HG03460 (cell line): ENCODE measurements at regions not wholly inside any gene's neighbourhood (a gene's known extent, or its start where the extent isn't known, plus 50 kb on each side); places are given as distances from the start of the nearest gene placed in this dataset.
"Not testable (repeated sequence)": the region's sequence is repeated elsewhere in the genome, so short reads cannot be mapped to it uniquely, and the experiment has no call there.

ENCODE experiments used
- ATAC-seq: cut with Tn5 transposase; IDR thresholded peaks from one replicate; pipeline ENCODE4 v1.9.1; 2021; ENCODE audit not compliant: unreplicated experiment

GRCh38 chr3:193040836-193041672, 123.4 kb upstream of the MB21D2 start:
- peak; percentile 71 for ATAC-seq

DNA sequence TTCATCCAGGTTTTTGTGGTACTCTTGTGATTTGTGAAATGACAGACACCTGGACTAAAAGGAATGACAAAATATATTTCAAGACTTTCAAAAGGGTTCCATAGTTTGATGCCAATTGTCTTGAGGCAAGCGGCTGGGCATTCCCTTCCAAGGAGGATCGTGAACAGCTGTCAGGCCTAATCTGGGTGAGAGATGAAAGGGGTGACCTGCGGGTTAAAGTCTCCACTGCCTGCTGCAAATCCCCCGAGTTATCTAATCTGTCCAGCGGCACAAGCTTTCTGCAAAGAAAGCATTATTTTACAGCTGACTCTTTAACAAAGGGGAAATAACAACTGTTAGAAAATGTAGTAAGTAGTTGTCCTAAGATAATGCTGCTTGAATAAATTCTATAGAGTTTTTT, 128.7 kb upstream of the MB21D2 start:
- ATAC-seq = no peak

DNA sequence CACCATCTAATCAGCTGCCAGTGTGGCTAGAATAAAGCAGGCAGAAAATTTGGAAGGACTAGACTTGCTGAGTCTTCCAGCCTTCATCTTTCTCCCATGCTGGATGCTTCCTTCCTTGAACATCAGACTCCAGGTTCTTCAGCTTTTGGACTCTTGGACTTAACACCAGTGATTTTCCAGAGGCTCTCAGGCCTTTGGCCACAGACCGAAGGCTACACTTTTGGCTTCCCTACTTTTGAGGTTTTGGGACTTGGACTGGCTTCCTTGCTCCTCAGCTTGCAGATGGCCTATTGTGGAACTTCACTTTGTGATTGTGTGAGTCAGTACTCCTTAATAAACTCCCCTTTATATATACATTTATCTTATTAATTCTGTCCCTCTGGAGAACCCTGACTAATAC, 129.8 kb upstream of the MB21D2 start:
- ATAC-seq = not testable (repeated sequence)

- ATAC-seq = no peak
Observed at GRCh38 chr3:193048127-193048526, 130.5 kb upstream of the MB21D2 start.

GRCh38 chr3:193049935-193050334, 132.3 kb upstream of the MB21D2 start:
- ATAC-seq = no peak

GRCh38 chr3:193051314-193051713, 133.7 kb upstream of the MB21D2 start:
- no peak for ATAC-seq

DNA sequence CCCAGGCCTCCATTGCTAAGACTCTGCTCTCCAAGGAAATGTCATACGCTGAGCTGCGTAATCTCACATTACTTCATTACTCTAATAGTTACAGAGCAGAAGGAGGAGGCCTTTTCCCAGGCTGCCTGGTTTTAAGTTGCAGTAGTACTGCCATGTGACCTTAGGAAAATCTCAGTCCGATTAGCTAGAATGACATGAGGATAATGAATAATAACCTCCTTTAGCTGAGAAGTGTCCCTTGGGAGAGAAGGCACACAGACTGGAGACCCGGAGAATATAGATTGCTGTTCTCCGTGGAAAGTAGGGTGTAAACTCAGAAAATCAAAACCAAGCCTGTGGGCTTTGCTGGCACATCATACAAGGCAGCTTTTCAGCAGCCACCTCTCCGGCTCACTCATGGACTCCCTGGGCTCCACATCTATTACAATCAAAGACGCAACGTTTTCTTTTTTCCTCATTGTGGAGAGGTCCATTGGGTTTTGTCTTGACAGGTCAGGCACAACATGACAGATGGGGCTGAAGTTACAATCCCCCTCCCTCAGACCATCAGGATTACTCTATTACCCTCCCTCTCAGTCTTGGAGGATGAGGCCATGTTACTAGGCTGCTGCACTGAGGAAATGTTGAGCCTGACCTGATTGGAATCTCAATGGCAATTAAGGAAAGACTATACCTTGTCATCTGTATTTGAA, 134.8 kb upstream of the MB21D2 start:
- ATAC-seq = no peak

GRCh38 chr3:193053046-193053435, 135.4 kb upstream of the MB21D2 start:
- ATAC-seq = no peak

DNA sequence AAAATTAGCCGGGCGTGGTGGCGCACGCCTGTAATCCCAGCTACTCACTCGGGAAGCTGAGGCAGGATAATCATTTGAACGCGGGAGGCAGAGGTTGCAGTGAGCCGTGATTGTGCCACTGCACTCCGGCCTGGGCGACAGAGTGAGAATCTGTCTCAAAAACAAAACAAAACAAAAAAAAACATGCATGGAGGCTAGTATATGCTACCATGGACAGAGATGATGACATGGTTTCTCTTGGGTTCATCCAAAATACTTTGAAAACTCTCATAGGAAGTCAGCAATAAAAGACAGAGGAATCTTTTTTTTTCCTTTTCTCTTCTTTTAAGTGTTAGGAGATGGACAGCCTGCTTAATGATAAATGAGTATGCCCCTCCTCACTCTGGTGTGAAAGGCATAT, 137.7 kb upstream of the MB21D2 start:
- ATAC-seq = no peak

DNA sequence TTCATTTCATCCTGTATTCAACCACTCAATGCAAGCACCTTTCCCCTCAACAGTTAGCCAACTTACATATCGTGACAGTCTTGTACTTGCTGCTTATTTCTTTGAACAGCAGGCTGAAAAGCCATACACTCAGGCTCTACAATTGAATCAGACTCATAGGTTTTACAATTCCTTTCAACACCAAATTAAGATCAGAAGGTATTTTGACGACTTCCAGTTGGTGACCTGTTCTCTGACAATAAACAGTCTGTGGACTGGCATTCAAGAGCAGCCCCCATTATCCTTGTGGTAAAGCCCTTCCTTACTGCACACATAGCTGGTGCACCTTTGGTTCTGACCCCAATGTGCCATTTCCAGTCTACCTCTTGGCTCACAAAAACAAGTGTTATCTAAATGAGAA, 140.0 kb upstream of the MB21D2 start:
- ATAC-seq = no peak

DNA sequence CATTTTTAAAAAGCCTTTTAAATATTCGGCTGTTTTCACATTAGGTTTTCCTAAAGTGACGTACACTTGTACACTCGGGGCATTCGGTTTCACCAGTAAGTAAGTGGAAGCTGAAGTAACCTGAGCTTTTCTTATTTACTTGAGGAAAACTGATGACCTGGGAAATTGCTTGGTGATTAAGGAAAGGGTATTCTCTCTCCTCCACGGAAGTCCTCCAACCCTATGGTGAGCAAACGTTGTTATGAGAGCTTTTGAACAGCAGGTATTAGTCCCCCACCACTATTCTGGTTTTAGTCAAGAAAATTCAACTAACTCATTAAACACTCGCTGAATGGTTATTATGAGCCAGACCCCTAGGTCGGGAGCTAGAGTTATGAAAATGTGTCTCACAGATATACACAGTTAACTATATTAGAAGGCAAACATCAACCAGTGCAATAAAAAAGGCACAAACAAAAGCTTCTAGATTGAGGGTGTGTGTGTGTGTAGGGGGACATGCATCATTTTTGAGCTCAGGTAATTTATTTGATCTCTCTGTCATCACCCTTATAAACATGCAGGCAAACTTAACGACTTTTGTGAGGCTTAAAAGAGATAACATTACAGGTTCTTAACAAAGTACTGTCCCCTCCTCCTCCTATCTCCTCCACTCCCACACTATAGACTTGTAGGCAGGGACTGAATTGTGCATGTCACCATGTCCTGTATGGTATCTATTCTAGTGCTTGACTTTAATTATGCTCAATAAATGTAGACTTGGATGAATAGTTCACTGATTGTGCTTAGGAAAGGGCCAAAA, 143.3 kb upstream of the MB21D2 start:
- ATAC-seq = no peak

DNA sequence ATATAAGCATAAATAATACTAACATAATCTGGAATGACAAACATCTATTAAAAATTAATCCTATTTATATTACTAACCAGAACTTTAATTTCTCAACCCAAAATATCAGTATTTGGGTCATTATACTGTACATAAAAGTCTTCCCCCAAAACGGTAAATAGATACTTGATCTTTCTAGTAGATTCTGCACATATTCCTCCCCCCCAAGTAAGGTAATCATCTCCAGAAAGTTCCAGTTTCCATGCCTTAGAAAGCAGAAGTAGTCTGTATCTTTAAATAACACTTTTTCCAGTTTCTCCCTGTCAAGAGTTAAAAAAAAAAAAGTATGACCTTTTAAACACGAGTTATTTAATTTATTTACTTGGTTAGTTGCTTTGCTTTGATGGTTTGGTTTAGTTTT, 150.7 kb upstream of the MB21D2 start:
- no peak for ATAC-seq

- not testable (repeated sequence) for ATAC-seq
Observed at GRCh38 chr3:193069732-193070131, 152.1 kb upstream of the MB21D2 start.

- ATAC-seq = no peak
Observed at GRCh38 chr3:193078996-193079753, 161.5 kb upstream of the MB21D2 start.

DNA sequence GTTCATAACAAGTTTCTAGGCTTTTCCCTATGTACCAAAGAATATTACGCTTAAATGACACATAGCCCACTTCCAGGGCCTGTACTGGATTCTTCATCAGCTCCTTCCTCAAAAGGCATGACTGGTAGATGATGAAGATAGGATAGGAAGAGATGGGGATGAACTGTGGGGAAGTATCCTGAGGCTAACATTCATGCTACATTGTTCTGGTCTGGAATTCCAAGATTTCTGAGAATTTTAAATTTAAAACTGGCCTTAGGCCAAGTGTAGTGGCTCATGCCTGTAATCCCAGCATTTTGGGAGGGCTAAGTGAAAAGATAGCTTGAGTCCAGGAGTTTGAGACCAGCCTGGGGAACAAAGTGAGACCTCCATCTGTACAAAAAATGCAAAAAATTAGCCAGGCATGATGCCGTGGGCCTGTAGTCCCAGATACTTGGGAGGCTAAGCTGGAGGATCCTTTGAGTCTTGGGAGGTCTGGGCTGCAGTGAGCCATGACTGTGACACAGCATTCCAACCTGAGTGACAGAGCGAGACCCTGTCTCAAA, 160.1 kb upstream of the PLAAT1 start:
- ATAC-seq = no peak

DNA sequence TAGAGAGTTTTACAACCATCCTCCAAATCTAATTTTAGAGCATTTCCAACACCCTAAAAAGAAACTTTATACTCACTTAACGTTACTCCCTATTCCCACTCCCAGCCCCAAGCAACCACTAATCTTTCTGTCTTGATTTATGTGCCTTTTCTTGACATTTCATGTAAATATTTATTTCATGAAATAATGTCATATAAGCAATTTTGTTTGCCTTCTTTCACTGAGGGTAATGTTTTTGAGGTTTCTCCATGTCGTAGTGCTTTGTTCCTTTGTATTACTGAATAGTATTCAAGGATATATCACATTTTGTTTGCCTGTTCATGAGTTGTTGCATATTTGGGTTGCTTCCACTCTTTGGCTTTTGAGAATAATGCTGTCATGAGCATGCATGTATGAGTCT, 155.4 kb upstream of the PLAAT1 start:
- no peak for ATAC-seq

DNA sequence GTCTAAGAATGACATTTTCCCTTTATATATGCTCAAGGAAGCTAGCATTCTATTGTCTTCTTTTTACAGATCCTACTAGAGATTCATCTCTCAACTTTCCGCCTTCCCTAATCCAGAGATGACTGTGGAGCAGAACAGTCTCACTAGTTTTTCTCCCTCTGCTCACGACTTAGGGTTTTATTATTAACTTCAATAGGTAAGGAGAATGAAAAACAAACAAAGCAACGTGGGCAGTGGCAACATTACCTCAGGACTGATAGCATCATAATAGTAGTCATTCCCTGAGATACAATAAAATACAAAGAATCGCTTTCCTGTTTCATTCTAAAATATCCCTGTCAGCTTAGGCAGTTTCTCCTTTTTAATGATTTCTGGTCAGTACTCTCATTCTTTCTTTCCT, 154.3 kb upstream of the PLAAT1 start:
- no peak for ATAC-seq

DNA sequence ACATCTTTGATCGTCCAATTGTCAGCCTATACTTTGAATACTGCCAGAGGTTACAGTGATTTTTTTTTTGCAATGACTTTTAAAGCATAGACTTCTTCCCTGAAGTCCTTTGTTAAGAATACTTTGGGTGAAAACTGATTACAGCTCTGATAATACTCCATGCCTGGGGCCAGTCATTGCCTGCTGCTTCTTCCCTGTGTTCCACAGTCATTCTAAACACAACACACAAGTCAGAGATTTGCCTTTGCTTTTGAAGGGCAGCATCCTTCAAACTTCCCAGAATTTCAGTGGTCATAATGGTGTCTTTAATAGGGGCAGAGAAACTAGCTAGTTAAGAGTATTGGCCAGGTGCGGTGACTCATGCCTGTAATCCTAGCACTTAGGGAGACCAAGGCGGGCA, 153.7 kb upstream of the PLAAT1 start:
- ATAC-seq = no peak

GRCh38 chr3:193095366-193095765, 145.7 kb upstream of the PLAAT1 start:
- no peak for ATAC-seq

- ATAC-seq = no peak
Observed at GRCh38 chr3:193096076-193096475, 144.9 kb upstream of the PLAAT1 start.
